ENCODE measurements at regions not wholly inside any gene's neighbourhood (a gene's known extent, or its start where the extent isn't known, plus 50 kb on each side); places are given as distances from the start of the nearest gene placed in this dataset.

GRCh38 chr11:26204101-26204500 lies 127.8 kb upstream of the ANO3 start:
- Histone ChIP-seq H3K27me3 (ENCODE audit: control insufficient read depth, insufficient read depth, low read length) (no peaks in the 10 kb centered on the region), H3K9me3 (ENCODE audit: control insufficient read depth, insufficient read depth, low read depth, low read length) (no peaks in the 10 kb centered on the region), H3K27ac (ENCODE audit: low read length) (no peak overlapping the region), H3K36me3 (ENCODE audit: control insufficient read depth, insufficient read depth, low read length) (no peaks in the 10 kb centered on the region), H3K4me1 (ENCODE audit: control insufficient read depth, insufficient read depth, low read length) (no peaks in the 10 kb centered on the region), H3K4me3 (ENCODE audit: low read depth in 2 of 2, low read length in 2 of 2) (no peak overlapping the region)
- CTCF ChIA-PET: no interaction called here
- no peak for ATAC-seq
- POLR2A ChIA-PET: no interaction called here
- no peak for DNase-seq (ENCODE audit: low read depth, low spot score)
- TF ChIP-seq REST (IDR thresholded peaks at IDR 0.05; ENCODE audit: insufficient read depth in 1 of 2, low read depth in 2 of 2, low read length in 1 of 2) (no peak), SIN3A (IDR thresholded peaks at IDR 0.05; ENCODE audit: borderline replicate concordance, insufficient read depth, low read depth, low read length) (no peak), TCF7L2 (IDR thresholded peaks at IDR 0.05; ENCODE audit: low read depth, low read length) (no peak), POLR2AphosphoS5 (IDR thresholded peaks at IDR 0.05; ENCODE audit: low read depth, low read length) (no peak)
- TF ChIP-seq, protein P1, sequence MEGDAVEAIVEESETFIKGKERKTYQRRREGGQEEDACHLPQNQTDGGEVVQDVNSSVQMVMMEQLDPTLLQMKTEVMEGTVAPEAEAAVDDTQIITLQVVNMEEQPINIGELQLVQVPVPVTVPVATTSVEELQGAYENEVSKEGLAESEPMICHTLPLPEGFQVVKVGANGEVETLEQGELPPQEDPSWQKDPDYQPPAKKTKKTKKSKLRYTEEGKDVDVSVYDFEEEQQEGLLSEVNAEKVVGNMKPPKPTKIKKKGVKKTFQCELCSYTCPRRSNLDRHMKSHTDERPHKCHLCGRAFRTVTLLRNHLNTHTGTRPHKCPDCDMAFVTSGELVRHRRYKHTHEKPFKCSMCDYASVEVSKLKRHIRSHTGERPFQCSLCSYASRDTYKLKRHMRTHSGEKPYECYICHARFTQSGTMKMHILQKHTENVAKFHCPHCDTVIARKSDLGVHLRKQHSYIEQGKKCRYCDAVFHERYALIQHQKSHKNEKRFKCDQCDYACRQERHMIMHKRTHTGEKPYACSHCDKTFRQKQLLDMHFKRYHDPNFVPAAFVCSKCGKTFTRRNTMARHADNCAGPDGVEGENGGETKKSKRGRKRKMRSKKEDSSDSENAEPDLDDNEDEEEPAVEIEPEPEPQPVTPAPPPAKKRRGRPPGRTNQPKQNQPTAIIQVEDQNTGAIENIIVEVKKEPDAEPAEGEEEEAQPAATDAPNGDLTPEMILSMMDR (IDR thresholded peaks at IDR 0.05): no peak
- in situ Hi-C loops (cut with HindIII; ENCODE audit: low pct_unique_long_range_greater_than_20kb, low sequenced_read_pairs): no loop called here
- intact Hi-C loops (cut with micrococcal nuclease; ENCODE audit: unreplicated experiment): no loop called here
- BruUV-seq (replicated peaks): no TSS peak

DNA sequence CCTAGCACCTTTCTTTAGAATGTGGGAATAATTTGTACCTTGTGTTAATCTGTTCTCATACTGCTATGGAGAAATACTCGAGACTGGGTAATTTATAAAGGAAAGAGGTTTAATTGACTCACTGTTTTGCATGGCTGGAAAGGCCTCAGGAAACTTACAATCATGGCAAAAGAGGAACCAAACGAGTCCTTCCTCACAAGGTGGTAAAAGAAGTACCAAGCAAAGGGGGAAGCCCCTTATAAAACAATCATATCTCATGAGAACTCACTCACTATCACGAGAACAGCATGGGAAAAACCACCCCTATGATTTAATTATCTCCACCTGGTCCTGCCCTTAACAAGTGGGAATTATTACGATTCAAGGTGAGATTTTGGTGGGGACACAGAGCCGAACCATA lies 127.1 kb upstream of the ANO3 start:
- in situ Hi-C loops (cut with HindIII; ENCODE audit: low pct_unique_long_range_greater_than_20kb, low sequenced_read_pairs): no loop called here
- H3K36me3 ChIP-seq (ENCODE audit: control insufficient read depth, insufficient read depth, low read length): no peaks in the 10 kb centered on the region
- intact Hi-C loops (cut with micrococcal nuclease; ENCODE audit: unreplicated experiment): no loop called here
- H3K4me1 ChIP-seq (ENCODE audit: control insufficient read depth, insufficient read depth, low read length): no peaks in the 10 kb centered on the region
- H3K27ac ChIP-seq (ENCODE audit: low read length): no peak overlapping the region
- no TSS peak for BruUV-seq (replicated peaks)
- H3K27me3 ChIP-seq (ENCODE audit: control insufficient read depth, insufficient read depth, low read length): no peaks in the 10 kb centered on the region
- H3K4me3 ChIP-seq (ENCODE audit: low read depth in 2 of 2, low read length in 2 of 2): no peak overlapping the region
- H3K9me3 ChIP-seq (ENCODE audit: control insufficient read depth, insufficient read depth, low read depth, low read length): no peaks in the 10 kb centered on the region
- DNase-seq (ENCODE audit: low read depth, low spot score) (no peak), ATAC-seq (no peak)
- TF ChIP-seq SIN3A (IDR thresholded peaks at IDR 0.05; ENCODE audit: borderline replicate concordance, insufficient read depth, low read depth, low read length) (no peak), REST (IDR thresholded peaks at IDR 0.05; ENCODE audit: insufficient read depth in 1 of 2, low read depth in 2 of 2, low read length in 1 of 2) (no peak), TCF7L2 (IDR thresholded peaks at IDR 0.05; ENCODE audit: low read depth, low read length) (no peak), POLR2AphosphoS5 (IDR thresholded peaks at IDR 0.05; ENCODE audit: low read depth, low read length) (no peak)
- TF ChIP-seq, protein P1 (IDR thresholded peaks at IDR 0.05): no peak
- ChIA-PET POLR2A (interaction anchor here (0.6 kb wide), 1 partner anchor 1750 kb away, joined by 4 read pairs; no protein-coding TSS in a partner anchor), CTCF (no interaction called here)
